ENCODE measurements at regions not wholly inside any gene's neighbourhood (a gene's known extent, or its start where the extent isn't known, plus 50 kb on each side); places are given as distances from the start of the nearest gene placed in this dataset.

DNA sequence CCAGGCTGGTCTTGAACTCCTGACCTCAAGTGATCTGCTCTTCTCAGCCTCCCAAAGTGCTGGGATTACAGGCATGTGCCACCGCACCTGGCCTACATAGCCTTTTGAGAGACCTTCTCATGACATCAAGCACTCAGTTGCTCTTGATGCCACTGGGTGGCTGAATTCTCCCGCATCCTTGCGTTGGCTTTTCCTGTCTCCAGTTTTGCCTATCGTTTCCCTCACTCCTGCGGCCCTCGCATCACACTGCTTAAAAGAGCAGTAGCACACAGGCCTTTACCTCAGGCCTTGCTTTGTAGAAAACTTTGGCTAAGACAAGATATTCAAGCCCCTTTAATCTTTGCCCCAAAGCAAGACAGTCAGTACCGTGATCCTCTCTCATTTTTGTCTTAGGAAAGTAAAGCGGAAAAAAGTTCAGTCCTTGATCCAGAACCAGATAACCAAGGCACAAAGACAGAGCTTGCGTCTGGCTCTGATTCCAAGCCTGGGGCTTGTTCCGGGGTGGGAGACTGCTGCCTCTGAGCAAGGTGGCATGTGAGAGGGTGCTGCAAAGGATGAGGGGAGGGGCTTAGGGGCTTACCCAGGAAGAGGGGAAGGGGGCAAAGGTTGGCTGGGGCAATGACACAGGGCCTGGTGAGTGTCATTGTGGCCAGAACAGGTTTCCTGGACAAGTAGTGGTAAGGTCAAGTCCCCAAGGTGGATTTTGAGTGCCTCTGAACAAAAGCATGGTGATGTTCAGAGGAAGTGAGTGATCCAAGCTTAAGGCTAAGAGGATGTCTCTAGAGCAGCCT is 175.0 kb upstream of the TLE3 start:
- DNase-seq, result no peak

DNA sequence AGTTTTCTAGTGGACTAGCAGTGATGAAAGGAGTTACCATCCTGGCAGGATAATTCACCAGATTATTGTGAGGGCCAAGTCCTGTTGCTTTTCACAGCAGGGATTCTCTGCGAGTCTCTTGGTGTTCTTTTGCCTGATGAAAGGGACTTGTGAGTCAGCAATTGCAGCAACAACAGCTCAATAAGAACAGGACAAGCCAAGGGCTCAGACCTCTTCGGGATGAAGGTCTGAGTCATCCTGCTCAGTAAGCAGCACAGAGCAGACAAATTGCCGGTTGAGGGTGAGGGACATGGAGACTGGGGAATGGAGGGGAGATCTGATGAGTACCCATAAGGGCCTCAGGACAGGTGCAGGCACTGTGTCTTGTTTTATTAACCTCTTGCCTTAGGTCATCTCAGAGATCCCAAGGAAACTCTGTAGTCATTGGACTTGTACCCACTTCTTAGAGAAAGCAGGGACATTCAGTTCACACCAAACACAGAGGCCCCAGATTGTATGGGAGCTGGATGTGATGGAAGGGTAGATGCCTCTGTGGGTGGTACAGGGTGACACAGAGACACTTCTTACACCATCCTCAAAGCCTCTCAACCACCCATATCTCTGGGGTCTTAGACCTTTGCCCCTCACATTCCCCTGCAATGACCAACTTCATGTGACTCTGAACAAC is 173.8 kb upstream of the TLE3 start:
- DNase-seq, result no peak

GRCh38 chr15:70270752-70271111 is 173.0 kb upstream of the TLE3 start:
- no peak for DNase-seq

DNA sequence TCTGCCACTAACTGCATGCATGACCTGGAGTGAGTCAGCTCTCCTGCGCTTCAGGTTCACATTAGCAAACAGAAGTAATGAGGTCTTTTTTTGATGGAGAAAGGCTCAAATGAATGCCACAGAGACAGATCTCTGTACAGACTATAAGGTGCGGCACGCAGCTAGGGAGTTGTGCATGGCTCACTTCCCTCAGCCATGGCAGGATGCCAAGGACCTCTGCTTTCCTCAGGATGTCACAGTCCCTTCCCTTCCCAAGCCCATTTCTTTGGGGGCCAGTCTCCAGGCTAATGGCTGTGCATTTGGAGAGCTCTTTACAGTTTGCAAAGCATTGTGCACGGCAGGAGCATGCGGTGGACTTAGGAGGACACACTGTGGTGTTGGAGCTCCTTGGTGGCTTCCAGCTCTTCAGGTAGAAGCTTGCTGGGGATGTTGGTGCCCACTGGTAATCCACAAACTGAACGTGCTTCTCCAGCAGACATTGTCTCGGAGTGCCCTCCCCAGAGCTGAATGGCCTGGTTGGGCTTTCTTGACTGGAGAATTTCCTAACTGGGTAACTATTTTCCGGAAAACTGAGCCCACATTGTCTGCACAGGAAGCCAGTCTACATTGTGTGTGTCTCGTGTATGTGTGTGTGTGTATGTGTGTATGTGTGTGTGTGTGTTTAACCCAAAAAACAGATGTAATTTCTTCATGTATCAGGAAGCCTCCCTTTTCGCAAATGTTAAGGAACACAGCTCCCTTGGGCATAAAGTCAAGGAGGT is 172.5 kb upstream of the TLE3 start:
- no peak for DNase-seq

DNA sequence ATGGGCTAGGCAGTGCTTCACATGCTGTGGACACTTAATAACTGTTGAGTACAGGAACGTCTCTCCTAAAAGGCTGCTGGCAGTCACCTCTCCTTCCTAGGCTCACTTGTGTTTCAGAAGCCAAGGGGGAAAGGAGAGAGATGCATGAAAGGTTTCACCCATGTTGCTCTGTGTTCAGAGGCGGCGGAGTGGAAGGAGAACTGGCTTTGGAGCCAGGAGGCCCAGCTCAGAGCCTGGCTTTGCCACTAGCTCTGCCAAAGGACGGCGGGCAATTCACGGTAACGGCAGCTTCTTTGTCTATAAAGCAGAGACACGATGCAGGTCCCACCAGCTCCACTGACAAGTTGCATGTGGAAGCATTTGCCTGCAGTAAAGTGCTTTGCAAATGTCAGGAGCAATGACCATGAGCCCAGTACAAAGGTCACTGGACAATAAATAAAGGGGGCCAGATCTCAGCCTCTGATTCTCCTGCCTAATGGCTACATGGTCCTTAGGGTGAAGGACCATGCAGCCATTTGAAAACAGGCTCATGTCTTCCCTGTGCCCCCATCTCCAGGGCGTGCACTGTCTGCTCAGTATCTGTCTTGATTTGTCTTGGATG is 171.7 kb upstream of the TLE3 start:
- no peak for DNase-seq

DNA sequence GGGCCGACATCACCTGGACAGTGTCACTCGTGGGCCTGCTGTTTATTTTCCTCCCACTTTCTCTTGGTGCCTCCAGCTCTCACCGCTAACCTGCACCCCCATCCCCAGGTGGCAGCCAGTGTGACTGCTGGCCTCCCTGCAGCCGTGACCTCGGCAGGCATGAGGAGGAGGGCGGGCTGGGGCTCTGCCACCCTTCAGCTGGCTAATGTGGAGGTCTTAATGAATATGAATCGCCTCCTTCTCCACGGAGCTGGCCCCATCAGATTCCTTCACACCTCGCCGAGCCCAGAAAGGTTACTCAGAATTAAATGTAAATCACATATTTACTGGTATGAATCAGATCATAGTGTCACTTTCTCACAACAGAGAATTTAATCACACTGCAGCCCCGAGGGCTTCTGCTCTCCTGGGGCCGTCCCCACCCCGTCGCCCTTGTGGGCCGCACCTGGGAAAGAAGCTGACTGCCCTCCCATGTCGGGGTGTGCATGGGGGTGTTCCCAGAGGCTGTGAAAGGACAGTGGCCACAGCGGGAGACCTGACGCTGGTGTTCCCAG is 171.1 kb upstream of the TLE3 start:
- DNase-seq, result no peak

GRCh38 chr15:70267879-70268278 is 170.2 kb upstream of the TLE3 start:
- DNase-seq, result no peak

GRCh38 chr15:70267306-70267705 is 169.6 kb upstream of the TLE3 start:
- DNase-seq, result no peak

- DNase-seq, result no peak
Observed at GRCh38 chr15:70266412-70267121, 168.8 kb upstream of the TLE3 start.

- DNase-seq, result no peak
Observed at GRCh38 chr15:70265986-70266385, 168.3 kb upstream of the TLE3 start.

DNA sequence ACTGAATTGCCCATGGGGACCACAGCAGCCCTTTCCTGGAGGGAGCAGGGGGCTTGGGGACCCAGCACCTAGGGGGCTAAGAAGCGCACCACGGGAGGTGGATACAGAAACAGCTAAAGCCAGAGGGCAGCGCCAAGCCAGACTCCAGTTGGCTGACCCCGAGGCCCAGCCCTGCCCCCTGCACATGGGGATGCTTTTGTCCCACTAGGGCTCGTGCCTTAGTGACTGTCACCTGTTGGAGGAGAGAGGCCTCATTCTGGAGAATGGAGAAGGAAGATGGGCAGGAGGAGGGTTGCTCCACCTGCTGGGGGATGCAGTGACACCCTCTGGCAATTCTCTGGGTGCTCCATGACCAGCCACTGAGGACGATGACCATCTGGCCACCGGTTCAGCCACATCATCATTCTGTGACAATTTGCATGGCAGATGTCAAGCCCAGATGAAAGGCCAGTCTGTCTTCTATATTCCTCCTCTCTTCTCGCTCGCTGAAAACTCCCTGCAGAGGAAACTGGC is 167.8 kb upstream of the TLE3 start:
- DNase-seq, result no peak

DNA sequence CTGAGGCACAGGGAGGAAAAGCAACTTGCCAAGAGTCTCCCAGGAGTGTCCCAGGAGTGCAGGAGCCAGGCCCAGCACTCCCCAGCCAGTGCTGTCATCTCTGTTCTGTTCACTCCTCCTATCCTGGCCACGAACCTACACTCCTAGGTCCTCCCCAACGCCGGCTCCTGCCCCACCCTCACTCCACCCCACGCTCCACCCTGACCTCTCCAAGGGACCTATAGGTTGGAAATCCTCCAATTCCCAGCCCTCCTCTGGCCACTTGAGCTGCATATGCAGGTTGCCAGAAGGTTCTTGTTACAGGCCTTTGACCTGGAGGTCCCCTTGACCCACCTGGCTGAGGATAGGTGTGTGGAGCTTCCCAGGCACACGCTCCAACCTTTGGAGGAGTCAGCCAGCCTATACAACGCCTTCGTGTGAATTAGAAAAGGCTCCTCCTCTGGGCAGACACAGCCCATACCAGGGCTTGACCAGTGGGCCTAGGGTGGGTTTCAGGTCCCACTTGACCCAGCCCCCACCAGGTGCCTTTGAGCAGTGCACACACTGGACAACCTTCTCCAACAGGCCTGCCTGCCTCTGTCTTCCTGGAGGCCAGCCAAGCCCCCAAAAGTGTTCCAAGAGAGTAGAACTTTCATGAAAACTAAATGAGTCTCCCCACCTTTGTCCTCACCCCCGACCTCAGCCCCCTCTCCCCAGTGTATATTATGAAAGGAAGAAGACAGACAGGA is 167.2 kb upstream of the TLE3 start:
- DNase-seq, result no peak

GRCh38 chr15:70264014-70264582 is 166.4 kb upstream of the TLE3 start:
- no peak for DNase-seq

GRCh38 chr15:70262591-70263274 is 165.0 kb upstream of the TLE3 start:
- no peak for DNase-seq

DNA sequence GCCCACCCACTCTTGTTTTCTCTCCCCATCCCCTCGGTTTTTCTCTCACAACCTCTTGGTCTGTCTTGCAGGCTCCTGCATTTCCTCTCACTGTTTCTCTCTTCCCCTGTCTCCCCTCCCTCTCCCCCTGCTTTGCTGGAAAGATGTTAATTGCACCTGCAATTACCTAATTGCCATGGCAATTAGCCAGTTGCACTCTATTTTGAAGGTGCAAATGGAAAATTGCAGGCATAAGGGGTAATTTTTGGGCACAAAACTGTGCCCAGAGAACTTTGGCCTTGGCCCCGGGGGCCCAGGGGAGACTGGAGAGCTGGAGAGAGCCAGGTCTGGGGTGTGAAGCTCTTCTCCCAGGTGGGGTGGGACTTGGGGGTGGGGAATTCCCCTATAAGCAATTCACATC is 164.5 kb upstream of the TLE3 start:
- no peak for DNase-seq

DNA sequence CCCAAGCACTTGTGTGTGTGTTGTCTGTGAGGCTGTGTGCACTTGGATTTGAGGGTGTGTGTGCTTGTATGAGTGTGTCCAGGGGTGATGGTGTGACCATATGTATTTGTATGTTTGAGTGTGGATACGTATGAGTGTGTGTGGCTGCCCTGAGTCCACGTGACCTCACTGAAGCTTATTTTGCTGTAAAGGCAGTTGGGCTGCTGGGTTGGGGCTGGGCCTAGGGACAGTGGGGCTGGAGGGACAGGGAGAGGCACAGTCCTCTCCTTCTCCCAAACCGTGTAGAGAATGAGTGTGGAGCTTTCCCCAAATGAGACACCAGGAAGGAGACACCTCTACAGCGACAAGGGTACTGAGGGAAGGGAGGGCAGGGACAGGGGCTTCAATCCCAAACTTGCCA is 163.4 kb upstream of the TLE3 start:
- no peak for DNase-seq

DNA sequence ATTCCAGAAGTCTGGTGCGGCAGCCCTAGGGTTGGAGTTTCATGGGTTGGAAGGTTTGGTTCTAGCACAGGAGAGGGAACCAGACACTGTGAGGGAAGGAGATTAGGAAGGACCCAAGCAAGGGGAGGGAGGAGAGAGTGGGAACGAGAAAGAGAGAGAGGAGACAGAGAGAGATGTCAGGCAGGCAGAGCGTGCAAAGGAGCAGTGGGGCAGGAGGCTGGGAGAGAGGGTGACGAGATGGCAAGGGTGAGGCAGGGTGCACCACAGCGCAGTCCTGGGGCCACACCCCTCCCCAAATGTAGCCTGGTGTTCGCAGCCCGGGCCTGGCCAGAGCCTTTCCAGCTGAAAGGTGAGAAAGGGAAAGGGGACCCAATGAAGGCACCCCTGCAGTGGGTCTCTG is 162.9 kb upstream of the TLE3 start:
- DNase-seq, result no peak

DNA sequence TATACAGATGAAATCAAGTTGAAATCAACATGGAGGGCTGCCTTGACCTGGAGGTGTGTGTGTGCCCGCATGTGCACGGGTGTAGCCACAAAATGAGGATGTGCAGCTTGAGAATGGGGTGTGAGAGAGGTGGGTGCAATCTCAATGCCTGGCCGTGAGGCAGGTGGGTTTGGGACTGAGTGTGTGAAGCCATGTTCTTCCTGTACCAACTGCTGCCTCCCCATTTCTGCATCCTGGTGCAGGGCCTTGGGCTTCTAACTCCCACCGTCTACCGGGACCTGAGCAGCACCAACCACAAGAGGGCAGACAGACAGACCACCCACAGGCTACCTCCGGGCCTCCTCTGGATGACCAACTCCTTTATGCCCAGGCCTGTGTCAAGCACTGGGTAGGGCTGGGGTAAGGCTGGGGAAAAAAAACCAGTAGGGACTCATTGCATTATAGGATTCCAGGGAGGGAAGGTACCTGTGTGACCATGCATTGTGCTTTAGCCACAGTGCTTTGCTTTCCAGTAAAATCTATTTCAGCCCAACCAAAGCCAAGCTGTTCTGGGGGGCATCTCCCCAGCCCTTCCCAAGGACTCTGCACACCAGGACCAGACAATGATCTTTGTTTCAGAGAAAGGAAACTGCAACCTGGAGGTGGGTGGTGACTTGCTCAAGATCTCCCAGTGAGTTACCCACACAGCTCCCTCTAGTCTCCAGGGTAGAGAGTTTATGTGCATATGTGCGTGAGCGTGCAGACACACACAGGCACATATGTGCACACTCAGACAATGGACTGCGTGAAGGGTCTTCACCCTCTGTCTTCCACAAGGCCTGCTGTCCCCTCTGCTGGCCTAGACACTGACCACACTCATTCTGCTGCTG is 162.2 kb upstream of the TLE3 start:
- DNase-seq, result no peak

DNA sequence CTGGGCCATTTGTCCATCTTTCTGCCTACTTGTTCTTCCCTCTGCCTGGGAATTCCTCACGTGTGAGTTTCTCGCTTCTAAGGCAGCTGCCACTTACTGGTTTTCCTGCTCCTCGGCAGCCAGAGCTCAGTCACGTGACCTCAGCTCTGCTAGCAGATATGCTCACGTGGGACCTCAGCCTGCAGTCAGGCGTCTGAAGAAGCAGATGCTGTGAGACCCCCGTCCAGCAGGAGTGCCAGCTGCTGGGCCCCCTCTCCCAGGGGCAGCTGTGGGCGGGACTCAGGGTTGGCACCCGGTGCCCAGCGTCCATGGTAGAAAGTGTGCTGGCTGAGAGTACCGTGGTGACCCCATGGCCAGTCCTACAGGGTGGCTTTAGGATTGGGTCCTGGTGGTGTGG is 161.3 kb upstream of the TLE3 start:
- no peak for DNase-seq
